H1 (cell line): ENCODE measurements at regions not wholly inside any gene's neighbourhood (a gene's known extent, or its start where the extent isn't known, plus 50 kb on each side); places are given as distances from the start of the nearest gene placed in this dataset.

Experiments used
- CTCF ChIA-PET: fragments of 300-600 bp; sonication (Branson Sonifier 250); formaldehyde crosslinking; loops from one replicate; lab custom pipeline; 2021; ENCODE audit not compliant: partially characterized antibody; lab: Charles Lee
- POLR2A ChIA-PET: fragments of 300-600 bp; sonication (Branson Sonifier 250); formaldehyde crosslinking; loops from one replicate; lab custom pipeline; 2021; ENCODE audit warnings: inconsistent platforms; ENCODE audit not compliant: partially characterized antibody; lab: Charles Lee
- DNase-seq, 2 experiments: peaks; one replicate each; pipeline versions ENCODE4 v3.0.0 to v3.0.0-alpha.2; 2010 to 2022; ENCODE audit warnings: low spot score in 2 of 2, low read depth in 1 of 2, mixed read lengths in 1 of 2
- FAIRE-seq: peaks from 2 replicates; lab custom pipeline; 2011; peaks lifted over from hg19 to GRCh38; lab: Jason Lieb, UNC
- H2AFZ ChIP-seq: 2 replicates; pipeline ENCODE4 v1.8.1; 2012; ENCODE audit warnings: low read length, inconsistent platforms
- H2AK5ac ChIP-seq: 2 replicates; pipeline ENCODE4 v1.6.1; 2013; ENCODE audit warnings: low read depth, low read length
- H2BK120ac ChIP-seq: replicated peaks from 2 replicates; pipeline ENCODE3; 2013; ENCODE audit warnings: low read depth, low read length, inconsistent platforms
- H2BK12ac ChIP-seq: 2 replicates; pipeline ENCODE4 v1.6.1; 2013; ENCODE audit warnings: low read depth, low read length
- H2BK15ac ChIP-seq: 2 replicates; pipeline ENCODE4 v1.6.1; 2013; ENCODE audit warnings: low read length
- H2BK20ac ChIP-seq: 2 replicates; pipeline ENCODE4 v1.6.1; 2013; ENCODE audit warnings: low read length
- H2BK5ac ChIP-seq: 2 replicates; pipeline ENCODE4 v1.6.1; 2013; ENCODE audit warnings: low read depth, low read length
- H3K14ac ChIP-seq: 2 replicates; pipeline ENCODE4 v1.6.1; 2013; ENCODE audit warnings: inconsistent platforms; ENCODE audit not compliant: insufficient read length
- H3K18ac ChIP-seq: 2 replicates; pipeline ENCODE4 v1.6.1; 2013; ENCODE audit warnings: low read length; ENCODE audit errors: extremely low read depth
- H3K23ac ChIP-seq: 2 replicates; pipeline ENCODE4 v1.6.1; 2013; ENCODE audit warnings: inconsistent platforms; ENCODE audit not compliant: insufficient read length
- H3K23me2 ChIP-seq: 2 replicates; pipeline ENCODE4 v1.6.1; 2013; ENCODE audit warnings: low read depth, low read length
- H3K27ac ChIP-seq: 2 replicates; pipeline ENCODE4 v1.6.1; 2011; ENCODE audit warnings: low read depth, low read length, inconsistent platforms
- H3K27me3 ChIP-seq, 4 experiments: replicated peaks in 1 of 4; 1 replicate in 1 of 4; 2 replicates in 3 of 4; pipeline versions ENCODE4 v1.6.1 to v1.8.1; 2011 to 2013; ENCODE audit warnings: low read length in 3 of 4, mild to moderate bottlenecking in 3 of 4, inconsistent platforms in 2 of 4, mixed read lengths in 2 of 4, moderate library complexity in 1 of 4; ENCODE audit not compliant: control insufficient read depth in 3 of 4, insufficient read depth in 3 of 4; ENCODE audit errors: extremely low read depth in 1 of 4
- H3K36me3 ChIP-seq, 4 experiments: 2 replicates each; pipeline versions ENCODE4 v1.6.1 to v1.8.1; 2011 to 2013; ENCODE audit warnings: mild to moderate bottlenecking in 4 of 4, low read length in 3 of 4, moderate library complexity in 2 of 4, control low read depth in 1 of 4, inconsistent platforms in 1 of 4; ENCODE audit not compliant: insufficient read depth in 4 of 4, control insufficient read depth in 2 of 4
- H3K4ac ChIP-seq: replicated peaks from 2 replicates; pipeline ENCODE3; 2013; ENCODE audit warnings: low read length, low read depth, mixed read lengths, inconsistent platforms; ENCODE audit not compliant: insufficient read length
- H3K4me1 ChIP-seq, 4 experiments: replicated peaks in 1 of 4; 1 replicate in 1 of 4; 2 replicates in 3 of 4; pipeline versions ENCODE4 v1.6.1 to v1.8.1; 2011 to 2013; ENCODE audit warnings: low read length in 3 of 4, inconsistent platforms in 2 of 4, mixed read lengths in 1 of 4; ENCODE audit not compliant: insufficient read depth in 4 of 4, control insufficient read depth in 3 of 4
- H3K4me2 ChIP-seq, 2 experiments: 2 replicates each; pipeline versions ENCODE4 v1.6.1 to v1.8.1; 2011 to 2013; ENCODE audit warnings: low read depth in 2 of 2, low read length in 2 of 2, control low read depth in 1 of 2, inconsistent platforms in 1 of 2, mild to moderate bottlenecking in 1 of 2; ENCODE audit not compliant: insufficient read depth in 1 of 2
- H3K4me3 ChIP-seq, 4 experiments: fragments of 200-600, 300-600 bp in 1 of 4; sonication (generic), shearing (Covaris generic), sonication (Bioruptor Twin) in 1 of 4; 2 replicates each; pipeline versions ENCODE4 v1.5.1 to v1.8.1; 2011 to 2016; ENCODE audit warnings: low read length in 4 of 4, low read depth in 3 of 4, control low read depth in 2 of 4, inconsistent platforms in 2 of 4, mild to moderate bottlenecking in 2 of 4, mixed read lengths in 1 of 4, moderate library complexity in 1 of 4; ENCODE audit not compliant: insufficient read depth in 2 of 4; ENCODE audit errors: extremely low read depth in 1 of 4
- H3K56ac ChIP-seq: replicated peaks from 2 replicates; pipeline ENCODE3; 2013; ENCODE audit warnings: low read depth, mild to moderate bottlenecking, mixed read lengths, low read length, inconsistent platforms; ENCODE audit not compliant: insufficient read length
- H3K79me1 ChIP-seq: 2 replicates; pipeline ENCODE4 v1.6.1; 2013; ENCODE audit warnings: low read depth, low read length, control low read depth
- H3K79me2 ChIP-seq, 2 experiments: 2 replicates each; pipeline versions ENCODE4 v1.6.1 to v1.8.1; 2012 to 2013; ENCODE audit warnings: low read length in 2 of 2, mild to moderate bottlenecking in 2 of 2, inconsistent platforms in 1 of 2; ENCODE audit not compliant: insufficient read depth in 2 of 2, control insufficient read depth in 1 of 2
- H3K9ac ChIP-seq, 4 experiments: replicated peaks in 1 of 4; 1 replicate in 1 of 4; 2 replicates in 3 of 4; pipeline versions ENCODE4 v1.6.1 to v1.8.1; 2011 to 2013; ENCODE audit warnings: low read depth in 3 of 4, low read length in 3 of 4, control low read depth in 2 of 4, mild to moderate bottlenecking in 2 of 4, moderate library complexity in 2 of 4, inconsistent platforms in 1 of 4; ENCODE audit errors: extremely low read depth in 1 of 4
- H3K9me3 ChIP-seq, 2 experiments: 2 replicates each; pipeline versions ENCODE4 v1.6.1 to v1.8.1; 2012 to 2013; ENCODE audit warnings: mild to moderate bottlenecking in 2 of 2, moderate library complexity in 2 of 2, control low read depth in 1 of 2, inconsistent platforms in 1 of 2, low read depth in 1 of 2, low read length in 1 of 2, mixed read lengths in 1 of 2; ENCODE audit not compliant: insufficient read depth in 2 of 2
- H4K20me1 ChIP-seq, 2 experiments: replicated peaks in 1 of 2; 2 replicates each; pipeline versions ENCODE3 to v1.8.1; 2011 to 2013; ENCODE audit warnings: inconsistent platforms in 2 of 2, low read length in 2 of 2, mild to moderate bottlenecking in 1 of 2; ENCODE audit not compliant: insufficient read depth in 2 of 2, control insufficient read depth in 1 of 2
- H4K5ac ChIP-seq: 2 replicates; pipeline ENCODE4 v1.6.1; 2013; ENCODE audit warnings: low read length, low read depth, mixed read lengths, inconsistent platforms; ENCODE audit not compliant: insufficient read length
- H4K8ac ChIP-seq: 2 replicates; pipeline ENCODE4 v1.8.0; 2013; ENCODE audit warnings: mild to moderate bottlenecking, moderate library complexity, low read length, inconsistent platforms; ENCODE audit not compliant: insufficient read depth; ENCODE audit errors: extremely low read depth
- H4K91ac ChIP-seq: replicated peaks from 2 replicates; pipeline ENCODE3; 2013; ENCODE audit warnings: low read length, mixed read lengths, inconsistent platforms; ENCODE audit not compliant: insufficient read length
- GTF2F1 ChIP-seq: IDR thresholded peaks from 2 replicates; pipeline ENCODE4 v1.6.1; 2012; ENCODE audit warnings: low read depth, low read length, improper control_type of control experiment, borderline replicate concordance
- NRF1 ChIP-seq: IDR thresholded peaks from 2 replicates; pipeline ENCODE4 v1.6.1; 2011; ENCODE audit warnings: mild to moderate bottlenecking, low read depth, low read length, improper control_type of control experiment
- ZNF274 ChIP-seq: IDR thresholded peaks from 2 replicates; pipeline ENCODE4 v1.7.0; 2012; ENCODE audit warnings: low read length, borderline replicate concordance; ENCODE audit errors: extremely low read depth
- WGBS, 2 experiments: shearing (Covaris generic) in 1 of 2; methylation state at CpG; one replicate each; pipeline versions ENCODE4 v1.1.6 to v1.1.7; 2013 to 2015; ENCODE audit warnings: low lambda C conversion rate in 2 of 2, mixed read lengths in 2 of 2, inconsistent platforms in 1 of 2, low coverage in 1 of 2, missing lambda C conversion rate in 1 of 2; ENCODE audit not compliant: insufficient replicate concordance in 2 of 2, insufficient coverage in 1 of 2, insufficient read length in 1 of 2; ENCODE audit errors: extremely low coverage in 1 of 2, missing lambda C conversion rate in 1 of 2; 5-methylcytosine and 5-hydroxymethylcytosine counted together

GRCh38 chr12:28610401-28611114, 420.3 kb downstream of the CCDC91 start:
- Histone ChIP-seq H4K20me1 (no peaks in the 10 kb centered on the region), H3K4me3 (no peak overlapping the region), H2BK120ac (no peak overlapping the region), H4K91ac (no peak overlapping the region), H3K79me1 (no peaks in the 10 kb centered on the region), H3K27me3 (no peaks in the 10 kb centered on the region), H4K5ac (no peak overlapping the region), H3K23ac (no peak overlapping the region), H3K18ac (no peak overlapping the region), H3K14ac (no peak overlapping the region), H3K79me2 (no peaks in the 10 kb centered on the region), H2BK15ac (no peak overlapping the region), H3K36me3 (peaks cover 0 to 2% (median 0%) of the 10 kb centered on the region in 4 experiments; a peak in 1 of 8 replicates), H3K27ac (no peak overlapping the region), H2AK5ac (no peak overlapping the region), H2BK12ac (no peak overlapping the region; the same call in 1 of the 2 replicates), H3K4me2 (no peak overlapping the region), H4K8ac (no peak overlapping the region), H3K4me1 (peaks cover 0 to 8% (median 3%) of the 10 kb centered on the region in 4 experiments; a peak in 2 of 7 replicates), H2BK20ac (no peak overlapping the region), H2AFZ (0 out of 2 replicates have a peak overlapping the region, but pooled peaks have one; percentile 87), H3K9ac (no peak overlapping the region), H3K56ac (no peak overlapping the region), H2BK5ac (peak overlapping the region; percentile 28; the same call in 1 of the 2 replicates), H3K4ac (no peak overlapping the region), H3K23me2 (no peaks in the 10 kb centered on the region), H3K9me3 (peaks cover 2 to 12% of the 10 kb centered on the region in 2 experiments; a peak in 1 of 4 replicates)
- WGBS, 2 experiments: 63% methylated on average over 3 of the region's 3 CpGs; no CpG with 5 or more reads in 1 of the 2 experiments
- DNase-seq: no peak
- ChIA-PET POLR2A (no interaction called here), CTCF (no interaction called here)
- FAIRE-seq: no peak
- TF ChIP-seq GTF2F1 (no peak), NRF1 (no peak), ZNF274 (no peak)
